SK-N-SH (cell line): ENCODE measurements at regions not wholly inside any gene's neighbourhood (a gene's known extent, or its start where the extent isn't known, plus 50 kb on each side); places are given as distances from the start of the nearest gene placed in this dataset.

Source experiments
- CTCF ChIA-PET: fragments of 300-600, 350-600 bp; formaldehyde crosslinking; extraction: SDS; loops from one replicate; lab custom pipeline; 2021; lab: Yijun Ruan, JAX
- POLR2A ChIA-PET: fragments of 350-600 bp; sonication (Branson Sonifier 250); formaldehyde crosslinking; extraction: SDS; loops from one replicate; lab custom pipeline; 2020; ENCODE audit warnings: antibody characterized with exemption, inconsistent platforms; lab: Yijun Ruan, JAX
- DNase-seq: peaks from one replicate; pipeline ENCODE4 v3.0.0; 2012
- H2AFZ ChIP-seq: fragments of 200-600 bp; sonication (generic); 2 replicates; pipeline ENCODE4 v1.8.1; 2016; ENCODE audit warnings: antibody characterized with exemption, mild to moderate bottlenecking, low read depth
- H3F3A ChIP-seq: fragments of 200-600 bp; sonication (generic); replicated peaks from 2 replicates; pipeline ENCODE3; 2016; ENCODE audit warnings: antibody characterized with exemption, mild to moderate bottlenecking; ENCODE audit not compliant: insufficient read depth
- H3K27ac ChIP-seq, 2 experiments: fragments of 200-500 bp in 1 of 2; fragments of 200-600 bp in 1 of 2; sonication (Bioruptor generic) in 1 of 2; sonication (generic), shearing (Covaris generic) in 1 of 2; 2 replicates each; pipeline versions ENCODE4 v1.5.1 to v1.6.1; 2014 to 2016; ENCODE audit warnings: low read depth in 2 of 2, inconsistent platforms in 1 of 2, low read length in 1 of 2, mild to moderate bottlenecking in 1 of 2, mixed read lengths in 1 of 2
- H3K27me3 ChIP-seq: fragments of 200-600 bp; sonication (generic), shearing (Covaris generic); 2 replicates; pipeline ENCODE4 v1.6.1; 2016; ENCODE audit warnings: mixed run types; ENCODE audit not compliant: insufficient read depth
- H3K36me3 ChIP-seq, 2 experiments: fragments of 200-500 bp in 1 of 2; fragments of 200-600 bp in 1 of 2; sonication (Bioruptor generic) in 1 of 2; sonication (generic) in 1 of 2; replicated peaks in 1 of 2; 2 replicates each; pipeline versions ENCODE3 to v1.5.1; 2014 to 2016; ENCODE audit warnings: low read length in 1 of 2, mild to moderate bottlenecking in 1 of 2; ENCODE audit not compliant: insufficient read depth in 2 of 2, control insufficient read depth in 1 of 2
- H3K4me1 ChIP-seq, 2 experiments: fragments of 200-500 bp in 1 of 2; fragments of 200-600 bp in 1 of 2; sonication (Bioruptor generic) in 1 of 2; sonication (generic), shearing (Covaris generic) in 1 of 2; 2 replicates each; pipeline versions ENCODE4 v1.5.1 to v1.6.1; 2014 to 2016; ENCODE audit warnings: low read depth in 1 of 2, low read length in 1 of 2, mixed run types in 1 of 2; ENCODE audit not compliant: insufficient read depth in 2 of 2, control insufficient read depth in 1 of 2
- H3K4me2 ChIP-seq: fragments of 200-600 bp; sonication (generic), shearing (Covaris generic); 2 replicates; pipeline ENCODE4 v1.6.1; 2017; ENCODE audit warnings: mixed run types
- H3K4me3 ChIP-seq, 2 experiments: fragments of 200-500 bp in 1 of 2; fragments of 200-600 bp in 1 of 2; sonication (Bioruptor generic) in 1 of 2; sonication (generic), shearing (Covaris generic) in 1 of 2; 2 replicates each; pipeline versions ENCODE4 v1.5.1 to v1.8.1; 2014 to 2016; ENCODE audit warnings: low read depth in 2 of 2, inconsistent platforms in 1 of 2, low read length in 1 of 2, mild to moderate bottlenecking in 1 of 2, mixed read lengths in 1 of 2, moderate library complexity in 1 of 2
- H3K79me2 ChIP-seq: fragments of 200-600 bp; sonication (generic); 2 replicates; pipeline ENCODE4 v1.8.1; 2017; ENCODE audit warnings: mild to moderate bottlenecking; ENCODE audit not compliant: insufficient read depth
- H3K9ac ChIP-seq: fragments of 200-600 bp; sonication (generic); 2 replicates; pipeline ENCODE4 v1.6.1; 2017; ENCODE audit warnings: mixed run types
- H3K9me2 ChIP-seq: fragments of 200-600 bp; sonication (generic); 2 replicates; pipeline ENCODE4 v1.6.1; 2017; ENCODE audit warnings: mixed run types
- H3K9me3 ChIP-seq: fragments of 200-600 bp; sonication (generic); 2 replicates; pipeline ENCODE4 v1.6.1; 2017; ENCODE audit warnings: mixed run types, mild to moderate bottlenecking, moderate library complexity
- H4K20me1 ChIP-seq: fragments of 200-600 bp; sonication (generic); 2 replicates; pipeline ENCODE4 v1.6.1; 2017; ENCODE audit warnings: mild to moderate bottlenecking, mixed run types; ENCODE audit not compliant: insufficient read depth
- ELF1 ChIP-seq: IDR thresholded peaks from 2 replicates; pipeline ENCODE4 v1.4.0; 2012
- EP300 ChIP-seq, 2 experiments: IDR thresholded peaks; 2 replicates each; pipeline versions ENCODE4 v1.4.0 to v1.6.1; 2012; ENCODE audit warnings: borderline replicate concordance in 1 of 2, low read depth in 1 of 2, low read length in 1 of 2
- EZH2phosphoT487 ChIP-seq: fragments of 200-600 bp; sonication (generic); IDR thresholded peaks from 2 replicates; pipeline ENCODE4 v1.6.1; 2017; ENCODE audit warnings: low read depth, mixed run types, mild to moderate bottlenecking, antibody characterized with exemption, moderate library complexity, borderline replicate concordance
- FOSL2 ChIP-seq: IDR thresholded peaks from 2 replicates; pipeline ENCODE4 v1.4.0; 2012; ENCODE audit warnings: low read depth, mild to moderate bottlenecking, moderate library complexity, borderline replicate concordance
- GABPA ChIP-seq: IDR thresholded peaks from 2 replicates; pipeline ENCODE4 v1.4.0; 2012; ENCODE audit warnings: low read depth, mild to moderate bottlenecking
- GATA2 ChIP-seq: sonication (generic); formaldehyde crosslinking; IDR thresholded peaks from 2 replicates; pipeline ENCODE4 v1.5.0; 2020; ENCODE audit warnings: mild to moderate bottlenecking, missing genetic modification reagents
- MEF2A ChIP-seq: IDR thresholded peaks from 2 replicates; pipeline ENCODE4 v1.4.0; 2012; ENCODE audit warnings: low read depth, borderline replicate concordance
- MXI1 ChIP-seq: IDR thresholded peaks from 2 replicates; pipeline ENCODE4 v1.6.1; 2012; ENCODE audit warnings: mild to moderate bottlenecking, low read depth, low read length, improper control_type of control experiment
- PBX3 ChIP-seq: IDR thresholded peaks from 2 replicates; pipeline ENCODE4; 2012
- POLR2AphosphoS5 ChIP-seq: IDR thresholded peaks from 2 replicates; pipeline ENCODE4 v1.6.1; 2012; ENCODE audit warnings: low read depth, low read length
- REST ChIP-seq: IDR thresholded peaks from 2 replicates; pipeline ENCODE4 v1.6.1; 2012; ENCODE audit warnings: mild to moderate bottlenecking, low read depth, low read length, moderate library complexity
- RXRA ChIP-seq: IDR thresholded peaks from 2 replicates; pipeline ENCODE4 v1.4.0; 2012; ENCODE audit warnings: low read depth, mild to moderate bottlenecking, borderline replicate concordance
- SIN3A ChIP-seq: IDR thresholded peaks from 2 replicates; pipeline ENCODE4 v1.6.1; 2012; ENCODE audit warnings: low read depth, mild to moderate bottlenecking, low read length, moderate library complexity, borderline replicate concordance
- SMC3 ChIP-seq: IDR thresholded peaks from 2 replicates; pipeline ENCODE4 v1.6.1; 2012; ENCODE audit warnings: low read depth, low read length, improper control_type of control experiment
- TCF12 ChIP-seq: IDR thresholded peaks from 2 replicates; pipeline ENCODE4 v1.4.0; 2012
- TEAD4 ChIP-seq: IDR thresholded peaks from 2 replicates; pipeline ENCODE4 v1.4.0; 2012; ENCODE audit warnings: mild to moderate bottlenecking, borderline replicate concordance; ENCODE audit not compliant: insufficient read depth
- YY1 ChIP-seq: IDR thresholded peaks from 2 replicates; pipeline ENCODE4 v1.4.0; 2012; ENCODE audit warnings: low read depth, mild to moderate bottlenecking
- TF ChIP-seq, protein P1 (sequence below): IDR thresholded peaks from 2 replicates; pipeline ENCODE4 v1.4.0; 2012; ENCODE audit warnings: low read depth, borderline replicate concordance
- TF ChIP-seq, protein P2 (sequence below): fragments of 200-600 bp; sonication (generic); IDR thresholded peaks from 2 replicates; pipeline ENCODE4 v1.6.1; 2017; ENCODE audit warnings: antibody characterized with exemption, mild to moderate bottlenecking, moderate library complexity
- TF ChIP-seq, protein P3 (sequence below): IDR thresholded peaks from 2 replicates; pipeline ENCODE4 v1.4.0; 2012; ENCODE audit warnings: low read depth, borderline replicate concordance

- DNase-seq = no peak
- Histone ChIP-seq H3F3A (no peaks in the 10 kb centered on the region), H3K9ac (no peak overlapping the region), H3K9me2 (no peaks in the 10 kb centered on the region), H3K4me1 (no peaks in the 10 kb centered on the region), H2AFZ (no peak overlapping the region), H3K79me2 (no peaks in the 10 kb centered on the region), H3K36me3 (no peaks in the 10 kb centered on the region), H3K27ac (no peak overlapping the region), H3K4me3 (no peak overlapping the region), H3K27me3 (no peaks in the 10 kb centered on the region), H3K4me2 (no peak overlapping the region), H3K9me3 (no peaks in the 10 kb centered on the region), H4K20me1 (no peaks in the 10 kb centered on the region)
- POLR2A ChIA-PET = no interaction called here
- CTCF ChIA-PET = no interaction called here
- TF ChIP-seq TCF12 = no peak
- TF ChIP-seq, protein P1, sequence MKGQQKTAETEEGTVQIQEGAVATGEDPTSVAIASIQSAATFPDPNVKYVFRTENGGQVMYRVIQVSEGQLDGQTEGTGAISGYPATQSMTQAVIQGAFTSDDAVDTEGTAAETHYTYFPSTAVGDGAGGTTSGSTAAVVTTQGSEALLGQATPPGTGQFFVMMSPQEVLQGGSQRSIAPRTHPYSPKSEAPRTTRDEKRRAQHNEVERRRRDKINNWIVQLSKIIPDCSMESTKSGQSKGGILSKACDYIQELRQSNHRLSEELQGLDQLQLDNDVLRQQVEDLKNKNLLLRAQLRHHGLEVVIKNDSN = no peak
- TF ChIP-seq, protein P2, sequence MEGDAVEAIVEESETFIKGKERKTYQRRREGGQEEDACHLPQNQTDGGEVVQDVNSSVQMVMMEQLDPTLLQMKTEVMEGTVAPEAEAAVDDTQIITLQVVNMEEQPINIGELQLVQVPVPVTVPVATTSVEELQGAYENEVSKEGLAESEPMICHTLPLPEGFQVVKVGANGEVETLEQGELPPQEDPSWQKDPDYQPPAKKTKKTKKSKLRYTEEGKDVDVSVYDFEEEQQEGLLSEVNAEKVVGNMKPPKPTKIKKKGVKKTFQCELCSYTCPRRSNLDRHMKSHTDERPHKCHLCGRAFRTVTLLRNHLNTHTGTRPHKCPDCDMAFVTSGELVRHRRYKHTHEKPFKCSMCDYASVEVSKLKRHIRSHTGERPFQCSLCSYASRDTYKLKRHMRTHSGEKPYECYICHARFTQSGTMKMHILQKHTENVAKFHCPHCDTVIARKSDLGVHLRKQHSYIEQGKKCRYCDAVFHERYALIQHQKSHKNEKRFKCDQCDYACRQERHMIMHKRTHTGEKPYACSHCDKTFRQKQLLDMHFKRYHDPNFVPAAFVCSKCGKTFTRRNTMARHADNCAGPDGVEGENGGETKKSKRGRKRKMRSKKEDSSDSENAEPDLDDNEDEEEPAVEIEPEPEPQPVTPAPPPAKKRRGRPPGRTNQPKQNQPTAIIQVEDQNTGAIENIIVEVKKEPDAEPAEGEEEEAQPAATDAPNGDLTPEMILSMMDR = no peak
- TF ChIP-seq PBX3 = no peak
- no peak for TF ChIP-seq ELF1
- no peak for TF ChIP-seq POLR2AphosphoS5
- TF ChIP-seq REST = no peak
- TF ChIP-seq GATA2 (CRISPR knock-in tag) = no peak
- TF ChIP-seq YY1 = no peak
- TF ChIP-seq RXRA = no peak
- no peak for TF ChIP-seq MEF2A
- TF ChIP-seq EZH2phosphoT487 = no peak
- no peak for TF ChIP-seq FOSL2
- no peak for TF ChIP-seq MXI1
- TF ChIP-seq, protein P3, sequence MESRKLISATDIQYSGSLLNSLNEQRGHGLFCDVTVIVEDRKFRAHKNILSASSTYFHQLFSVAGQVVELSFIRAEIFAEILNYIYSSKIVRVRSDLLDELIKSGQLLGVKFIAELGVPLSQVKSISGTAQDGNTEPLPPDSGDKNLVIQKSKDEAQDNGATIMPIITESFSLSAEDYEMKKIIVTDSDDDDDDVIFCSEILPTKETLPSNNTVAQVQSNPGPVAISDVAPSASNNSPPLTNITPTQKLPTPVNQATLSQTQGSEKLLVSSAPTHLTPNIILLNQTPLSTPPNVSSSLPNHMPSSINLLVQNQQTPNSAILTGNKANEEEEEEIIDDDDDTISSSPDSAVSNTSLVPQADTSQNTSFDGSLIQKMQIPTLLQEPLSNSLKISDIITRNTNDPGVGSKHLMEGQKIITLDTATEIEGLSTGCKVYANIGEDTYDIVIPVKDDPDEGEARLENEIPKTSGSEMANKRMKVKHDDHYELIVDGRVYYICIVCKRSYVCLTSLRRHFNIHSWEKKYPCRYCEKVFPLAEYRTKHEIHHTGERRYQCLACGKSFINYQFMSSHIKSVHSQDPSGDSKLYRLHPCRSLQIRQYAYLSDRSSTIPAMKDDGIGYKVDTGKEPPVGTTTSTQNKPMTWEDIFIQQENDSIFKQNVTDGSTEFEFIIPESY = no peak
- no peak for TF ChIP-seq EP300 (IDR thresholded peaks at IDR 0.05; ENCODE audit: borderline replicate concordance in 1 of 2, low read depth in 1 of 2, low read length in 1 of 2)
- no peak for TF ChIP-seq SMC3
- no peak for TF ChIP-seq SIN3A
- TF ChIP-seq GABPA = no peak
- no peak for TF ChIP-seq TEAD4
Observed at GRCh38 chr5:125826214-125826613, 597.0 kb upstream of the GRAMD2B start.
